HG02981 (cell line): ENCODE measurements at regions not wholly inside any gene's neighbourhood (a gene's known extent, or its start where the extent isn't known, plus 50 kb on each side); places are given as distances from the start of the nearest gene placed in this dataset.
A peak's percentile ranks its signal among the peaks of the same experiment; 100 is the strongest.

Experiments
- ATAC-seq: cut with Tn5 transposase; IDR thresholded peaks from one replicate; pipeline ENCODE4 v1.9.1; 2021; ENCODE audit warnings: mild to moderate bottlenecking, moderate library complexity; ENCODE audit not compliant: unreplicated experiment

DNA sequence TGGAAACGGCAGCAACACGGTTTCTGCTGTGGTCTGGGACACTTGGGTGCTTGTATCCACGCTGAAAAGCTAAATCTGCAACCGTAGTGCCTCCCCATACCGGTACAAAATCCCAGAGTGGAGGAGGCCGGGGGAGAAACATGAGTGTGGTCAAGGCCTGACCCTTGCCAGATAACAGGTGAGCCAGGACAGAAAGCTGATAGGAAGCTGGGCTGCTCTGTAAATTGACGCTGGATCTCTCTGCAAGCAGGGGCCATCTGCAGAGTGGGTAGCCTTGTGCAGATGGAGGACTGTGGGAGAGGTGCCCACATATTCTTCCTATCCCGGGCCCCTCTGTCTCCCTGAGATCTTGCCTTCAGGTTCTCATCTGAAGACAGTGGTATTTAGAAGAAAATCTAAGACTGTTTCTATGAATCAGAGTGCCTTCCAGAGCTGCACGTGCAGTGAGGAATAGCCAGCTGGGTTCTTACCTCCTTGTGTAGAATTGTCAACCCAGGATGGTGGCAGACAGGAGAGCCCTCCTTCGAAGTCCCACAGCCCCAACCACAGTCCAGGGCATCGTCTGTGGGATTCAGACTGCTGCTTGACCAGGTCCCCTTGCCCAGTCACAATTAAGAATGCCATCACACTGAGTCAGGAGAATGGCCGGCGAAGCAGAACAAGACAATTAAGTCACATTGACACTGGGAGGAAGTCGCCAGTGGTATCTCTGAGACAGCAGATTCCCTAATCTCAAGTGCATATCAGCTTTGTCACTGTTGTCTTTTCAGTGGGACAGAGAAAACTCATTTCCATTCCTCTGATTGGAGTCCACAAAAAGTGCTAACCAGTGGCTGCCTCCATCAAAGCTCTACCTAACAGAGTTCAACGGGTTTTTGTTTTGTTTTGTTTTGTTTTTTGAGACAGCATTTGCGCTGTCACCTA lies 100.0 kb upstream of the RIPOR2 start:
- no peak for ATAC-seq

DNA sequence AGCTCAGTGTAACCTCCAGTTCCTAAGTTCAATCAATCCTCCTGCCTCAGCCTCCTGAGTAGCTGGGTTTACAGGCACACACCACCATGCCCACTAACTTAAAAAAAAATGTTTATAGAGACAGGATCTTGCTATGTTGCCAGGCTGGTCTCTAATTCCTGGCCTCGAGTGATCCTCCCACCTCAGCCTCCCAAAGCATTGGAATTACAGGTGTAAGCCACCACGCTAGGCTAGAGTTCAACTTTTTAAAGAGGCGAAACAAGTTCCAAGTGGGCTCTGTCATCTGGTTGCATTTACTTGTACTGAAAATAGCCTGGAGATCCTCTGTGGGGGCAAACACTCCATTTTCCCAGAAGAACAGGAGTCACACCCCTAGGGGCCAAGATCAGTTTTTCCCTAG lies 100.7 kb upstream of the RIPOR2 start:
- ATAC-seq, result no peak

- ATAC-seq, result no peak
Observed at GRCh38 chr6:25038300-25038699, 102.5 kb upstream of the RIPOR2 start.

DNA sequence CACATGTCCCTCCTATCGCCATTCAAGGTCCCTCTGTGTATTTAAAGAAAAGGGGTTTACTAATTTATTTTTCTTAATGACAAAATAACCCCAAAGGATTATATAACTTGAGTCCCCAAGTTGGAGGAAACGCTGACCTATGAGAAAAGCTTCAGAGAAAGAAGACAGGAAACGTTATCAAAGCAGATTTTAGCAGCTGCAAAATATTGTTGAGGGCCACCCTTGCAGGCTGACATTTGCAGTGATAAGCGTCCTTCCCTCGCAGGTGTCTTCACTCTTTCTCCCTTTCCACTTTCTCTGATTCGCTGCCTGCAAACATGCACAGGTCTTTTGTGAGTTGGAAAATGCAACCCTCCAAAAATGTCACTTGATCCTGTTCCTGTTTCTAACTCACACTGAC lies 103.2 kb upstream of the RIPOR2 start:
- ATAC-seq, result no peak

- no peak for ATAC-seq
Observed at GRCh38 chr6:25041485-25042035, 105.8 kb upstream of the RIPOR2 start.

DNA sequence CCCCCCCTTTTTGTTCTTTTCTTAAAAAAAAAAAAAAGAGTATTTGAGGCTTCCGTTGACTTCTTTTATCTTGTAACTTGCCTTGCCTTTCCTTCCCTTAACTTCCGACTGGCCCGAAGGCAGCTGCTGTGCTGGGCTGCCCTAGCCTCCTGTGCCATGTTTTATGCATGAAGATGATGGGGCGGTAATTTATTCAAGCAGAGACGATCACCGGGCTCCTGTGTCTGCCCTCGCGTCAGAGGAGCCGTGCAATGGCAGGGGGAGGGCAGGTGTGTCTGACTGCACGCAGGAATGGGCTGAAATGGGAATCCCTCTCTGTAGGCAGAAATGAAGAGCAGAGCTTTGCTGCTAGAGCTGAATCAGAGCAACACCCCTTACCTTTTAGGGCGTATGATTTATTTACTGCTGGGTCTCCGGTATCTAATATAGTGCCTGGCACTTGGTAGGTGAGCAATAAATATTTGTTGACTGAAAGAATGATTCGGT lies 106.3 kb upstream of the RIPOR2 start:
- ATAC-seq, result peak; percentile 52

DNA sequence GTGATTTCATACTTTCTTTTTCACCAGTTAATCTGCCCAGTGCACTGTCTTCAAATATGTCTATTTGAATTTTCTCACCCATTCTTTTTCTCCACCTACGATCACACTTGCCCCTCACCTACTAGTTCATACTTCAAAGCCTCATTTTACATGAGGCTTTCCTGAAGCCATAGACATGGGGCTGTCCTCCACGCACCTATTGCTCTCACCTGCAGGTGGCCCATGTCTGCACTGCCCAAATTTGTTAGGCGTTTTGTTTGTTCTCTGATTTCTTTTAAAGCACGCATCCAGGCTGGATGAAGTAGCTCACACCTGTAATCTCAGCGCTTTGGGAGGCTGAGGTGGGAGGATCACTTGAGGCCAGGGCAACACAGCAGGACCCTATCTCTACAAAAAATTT lies 106.8 kb upstream of the RIPOR2 start:
- peak; percentile 24 for ATAC-seq

DNA sequence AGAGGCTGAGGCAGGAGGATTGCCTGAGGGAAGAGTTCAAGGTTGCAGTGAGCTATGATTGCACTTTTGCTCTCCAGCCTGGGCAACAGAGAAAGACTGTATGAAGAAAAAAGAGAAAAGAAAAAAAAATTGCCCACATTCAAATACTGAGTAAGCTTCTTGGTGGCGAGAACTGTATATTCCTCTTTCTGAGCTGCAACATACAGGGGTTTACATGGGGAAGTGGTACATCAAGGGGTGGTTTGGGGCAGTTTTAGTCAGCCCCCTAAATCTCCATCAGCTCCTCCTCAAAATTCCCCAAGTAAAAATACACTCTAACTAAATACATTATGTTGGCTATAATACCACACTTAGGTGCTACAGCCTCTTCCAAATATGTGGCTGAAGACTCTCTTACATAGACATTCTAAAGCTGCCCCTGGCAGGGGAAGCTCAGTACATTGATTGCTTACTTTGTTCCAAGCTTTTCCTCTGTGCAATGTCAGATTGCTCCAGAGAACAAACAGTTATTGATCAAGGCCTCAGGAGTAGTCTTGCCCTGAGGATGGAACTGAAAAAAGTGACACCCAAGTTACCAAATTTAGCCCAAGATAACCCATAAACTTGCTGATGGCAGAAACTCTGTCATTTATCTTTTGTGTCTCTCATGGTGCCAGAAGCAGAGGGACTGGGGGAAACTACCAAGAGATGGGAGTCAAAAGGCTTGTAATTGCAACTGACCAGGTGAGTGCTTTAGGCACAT lies 107.4 kb upstream of the RIPOR2 start:
- no peak for ATAC-seq

- ATAC-seq, result no peak
Observed at GRCh38 chr6:25043892-25044291, 108.1 kb upstream of the RIPOR2 start.

DNA sequence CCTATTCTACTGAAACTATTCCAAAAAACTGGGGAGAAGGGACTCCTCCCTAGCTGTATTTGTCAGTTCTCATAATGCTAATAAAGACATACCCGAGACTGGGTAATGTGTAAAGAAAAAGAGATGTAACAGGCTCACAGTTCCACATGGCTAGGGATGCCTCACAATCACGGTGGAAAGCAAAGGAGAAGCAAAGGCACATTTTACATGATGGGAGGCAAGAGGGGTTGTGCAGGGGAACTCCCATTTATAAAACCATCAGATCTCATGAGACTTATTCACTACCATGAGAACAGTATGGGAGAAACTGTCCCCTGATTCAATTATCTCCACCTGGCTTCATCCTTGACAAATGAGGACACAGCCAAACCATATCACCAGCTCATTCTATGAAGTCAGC lies 111.2 kb upstream of the RIPOR2 start:
- ATAC-seq, result no peak

- no peak for ATAC-seq
Observed at GRCh38 chr6:25050356-25050755, 114.6 kb upstream of the RIPOR2 start.

- no peak for ATAC-seq
Observed at GRCh38 chr6:25051083-25051482, 115.3 kb upstream of the RIPOR2 start.

GRCh38 chr6:25052181-25052580 lies 116.4 kb upstream of the RIPOR2 start:
- ATAC-seq, result no peak

GRCh38 chr6:25053875-25054371 lies 118.2 kb upstream of the RIPOR2 start:
- peak; percentile 76 for ATAC-seq

GRCh38 chr6:25054469-25054868 lies 118.7 kb upstream of the RIPOR2 start:
- no peak for ATAC-seq

DNA sequence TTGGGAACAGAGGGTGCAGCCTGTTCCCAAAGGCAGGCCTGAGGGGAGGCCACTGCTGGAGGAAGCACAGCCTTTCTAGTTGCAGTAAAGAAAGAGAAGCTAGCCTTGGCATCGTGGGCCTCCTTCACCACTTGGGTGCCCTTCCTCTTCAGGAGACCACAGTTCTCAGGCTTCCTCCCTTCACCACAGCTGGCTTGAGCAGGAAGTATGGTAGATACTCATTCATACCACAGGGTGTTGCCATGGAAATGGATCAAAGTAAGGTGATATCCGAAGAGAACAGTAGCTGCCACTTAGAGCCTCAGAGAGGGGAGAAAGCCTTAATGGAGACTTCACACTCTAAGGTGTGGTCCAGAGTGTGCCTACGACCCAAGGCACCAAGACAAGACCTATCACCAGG lies 120.4 kb upstream of the RIPOR2 start:
- peak; percentile 67 for ATAC-seq

- ATAC-seq, result no peak
Observed at GRCh38 chr6:25057111-25057905, 121.5 kb upstream of the RIPOR2 start.

- ATAC-seq, result no peak
Observed at GRCh38 chr6:25058441-25058840, 122.7 kb upstream of the RIPOR2 start.

- no peak for ATAC-seq
Observed at GRCh38 chr6:25058941-25059340, 123.2 kb upstream of the RIPOR2 start.

GRCh38 chr6:25060522-25060921 lies 124.8 kb upstream of the RIPOR2 start:
- no peak for ATAC-seq
